GM19372 (cell line): ENCODE measurements at regions not wholly inside any gene's neighbourhood (a gene's known extent, or its start where the extent isn't known, plus 50 kb on each side); places are given as distances from the start of the nearest gene placed in this dataset.
"Not testable (repeated sequence)": the region's sequence is repeated elsewhere in the genome, so short reads cannot be mapped to it uniquely, and the experiment has no call there.

ENCODE experiments used
- ATAC-seq: cut with Tn5 transposase; IDR thresholded peaks from one replicate; pipeline ENCODE4 v1.9.1; 2021; ENCODE audit warnings: mild to moderate bottlenecking, low read depth, moderate library complexity; ENCODE audit not compliant: unreplicated experiment

DNA sequence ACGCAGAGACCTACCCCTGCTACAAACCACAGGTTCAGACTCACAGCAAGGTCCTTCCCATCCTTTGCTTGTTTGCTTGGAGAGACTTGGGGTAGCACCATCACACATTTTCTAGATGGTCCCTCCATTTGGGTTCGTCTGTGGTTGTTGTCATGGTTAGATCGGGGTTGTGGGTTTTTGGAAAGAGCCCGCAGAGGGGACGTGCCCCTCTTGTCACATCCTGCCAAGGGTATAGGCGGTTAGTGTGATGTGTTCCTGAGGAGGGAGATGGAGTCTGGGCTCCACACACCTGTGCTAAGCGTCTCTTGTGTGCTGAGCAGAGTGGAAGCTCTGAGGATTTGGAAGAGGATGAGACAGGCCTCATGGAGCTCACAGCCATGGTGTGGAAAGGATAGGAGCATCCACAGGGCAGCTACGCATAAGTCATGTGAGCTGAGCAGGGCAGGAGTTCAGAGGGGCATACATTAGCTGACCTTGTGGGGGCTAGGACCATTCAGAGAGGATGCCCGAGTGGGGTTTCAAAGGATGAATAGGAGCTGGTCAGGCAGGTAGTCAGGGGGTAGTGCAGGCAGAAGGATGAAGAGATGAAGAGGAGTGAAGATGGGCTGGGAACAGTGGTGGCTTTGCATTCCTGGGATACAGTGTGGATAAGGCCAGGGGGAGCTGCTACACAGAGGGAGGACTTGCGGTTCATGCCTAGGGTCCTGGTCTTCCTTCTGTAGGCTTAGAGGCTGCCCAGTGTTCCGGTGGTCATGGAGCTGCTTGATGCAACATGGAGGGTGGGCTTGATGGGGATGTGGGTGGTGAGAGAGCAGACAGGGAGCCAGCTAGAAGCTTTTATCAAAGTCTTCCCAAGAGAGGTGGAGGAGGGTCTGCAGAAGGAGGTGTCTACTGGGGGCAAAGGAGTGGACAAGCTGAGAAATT, 62.9 kb downstream of the ACKR3 start:
- no peak for ATAC-seq

- no peak for ATAC-seq
Observed at GRCh38 chr2:236633219-236633570, 63.6 kb downstream of the ACKR3 start.

- no peak for ATAC-seq
Observed at GRCh38 chr2:236633775-236634560, 64.3 kb downstream of the ACKR3 start.

- no peak for ATAC-seq
Observed at GRCh38 chr2:236636261-236636660, 66.6 kb downstream of the ACKR3 start.

- no peak for ATAC-seq
Observed at GRCh38 chr2:236636714-236637470, 67.3 kb downstream of the ACKR3 start.

- no peak for ATAC-seq
Observed at GRCh38 chr2:236637686-236638569, 68.3 kb downstream of the ACKR3 start.

- ATAC-seq = no peak
Observed at GRCh38 chr2:236638707-236639106, 69.1 kb downstream of the ACKR3 start.

GRCh38 chr2:236639461-236640235, 70.0 kb downstream of the ACKR3 start:
- ATAC-seq = no peak

GRCh38 chr2:236641051-236641726, 71.6 kb downstream of the ACKR3 start:
- ATAC-seq = no peak

- ATAC-seq = no peak
Observed at GRCh38 chr2:236642125-236642524, 72.5 kb downstream of the ACKR3 start.

DNA sequence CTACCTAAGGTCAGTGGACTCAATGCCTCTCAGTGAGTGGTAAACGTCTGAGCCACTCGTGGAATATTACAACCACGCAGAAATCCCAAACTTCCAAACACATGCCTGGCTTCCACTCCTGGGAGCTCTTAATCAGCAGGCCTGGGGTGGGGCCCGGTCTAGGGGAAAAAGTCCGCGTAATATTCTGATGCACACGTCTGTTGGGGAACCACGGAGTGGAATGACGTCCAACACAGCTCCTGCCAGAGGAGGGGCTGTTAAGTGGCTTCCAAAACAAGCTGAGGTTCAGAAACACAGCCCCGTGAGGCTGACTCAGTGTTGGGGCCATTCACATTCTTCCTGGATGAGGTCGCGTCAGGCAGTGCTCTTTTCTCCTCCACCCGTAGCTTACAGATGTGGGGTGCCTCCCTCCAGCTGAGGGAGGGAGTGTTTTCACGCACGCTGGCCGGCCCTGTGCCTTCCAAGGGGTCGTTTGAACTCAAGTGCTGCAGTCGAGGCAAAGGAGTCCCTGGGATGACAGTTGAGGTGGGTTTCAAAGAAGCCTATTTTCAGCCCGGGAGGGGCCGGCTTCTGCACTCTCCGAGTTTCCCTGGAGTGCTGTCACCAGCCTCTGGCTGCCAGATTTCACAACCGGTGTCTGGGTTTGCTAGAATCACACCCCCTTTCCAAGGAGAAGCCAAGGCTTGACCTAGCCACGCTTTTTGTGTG, 73.1 kb downstream of the ACKR3 start:
- no peak for ATAC-seq

GRCh38 chr2:236643480-236643879, 73.9 kb downstream of the ACKR3 start:
- ATAC-seq = no peak

GRCh38 chr2:236644067-236644466, 74.4 kb downstream of the ACKR3 start:
- no peak for ATAC-seq

DNA sequence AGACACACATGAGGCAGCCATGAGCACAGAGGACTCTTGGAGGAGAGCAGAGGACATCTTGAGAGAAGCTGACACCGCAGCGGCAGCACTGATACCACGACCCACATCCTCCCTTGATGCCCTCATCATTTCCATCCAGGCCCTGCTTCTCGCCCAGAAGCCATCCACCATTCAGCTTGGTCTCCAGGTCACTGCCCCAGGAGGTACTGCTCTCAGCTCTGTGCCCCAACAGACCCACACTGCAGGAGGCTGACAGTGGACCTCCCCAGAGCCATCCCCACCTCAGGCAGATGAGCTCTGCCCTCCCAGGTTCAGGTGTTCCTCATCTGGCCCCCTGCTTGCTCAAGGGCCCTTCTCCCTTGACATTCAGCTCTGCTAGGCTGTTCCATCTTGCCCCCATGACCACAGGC, 74.9 kb downstream of the ACKR3 start:
- ATAC-seq = no peak

- ATAC-seq = not testable (repeated sequence)
Observed at GRCh38 chr2:236645141-236645540, 75.5 kb downstream of the ACKR3 start.

GRCh38 chr2:236646441-236646840, 76.8 kb downstream of the ACKR3 start:
- ATAC-seq = no peak

- ATAC-seq = no peak
Observed at GRCh38 chr2:236646871-236647270, 77.2 kb downstream of the ACKR3 start.

GRCh38 chr2:236647621-236648020, 78.0 kb downstream of the ACKR3 start:
- ATAC-seq = no peak
